ENCODE measurements at regions not wholly inside any gene's neighbourhood (a gene's known extent, or its start where the extent isn't known, plus 50 kb on each side); places are given as distances from the start of the nearest gene placed in this dataset.

DNA sequence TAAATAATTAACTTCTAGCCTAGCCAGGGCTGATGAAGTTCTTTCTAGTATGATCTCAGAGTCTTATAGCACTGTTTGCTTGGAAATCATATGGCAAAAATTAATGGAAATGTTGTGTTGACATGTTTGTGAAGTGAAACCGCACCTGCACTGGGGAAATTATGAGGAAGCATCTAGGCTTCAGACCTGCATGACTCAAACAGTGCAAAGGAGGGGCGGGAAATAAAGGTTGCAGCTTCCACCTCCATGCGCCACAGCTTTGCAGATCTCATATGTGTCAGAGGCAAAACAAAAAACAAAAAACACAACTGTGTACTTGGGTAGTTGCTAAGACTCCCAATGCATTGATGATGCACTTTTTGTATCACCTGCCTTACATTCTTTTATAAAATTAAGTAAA, 1080.6 kb downstream of the PLA2G4A start:
- Mint-ChIP-seq H3K4me3 (no peak overlapping the region), H3K27me3 (no peaks in the 10 kb centered on the region), H3K27ac (no peak overlapping the region), H3K4me1 (no peaks in the 10 kb centered on the region), H3K36me3 (ENCODE audit: low read depth) (no peaks in the 10 kb centered on the region)
- DNase-seq = no peak
- no peaks in the 10 kb centered on the region for H3K9me3 ChIP-seq (ENCODE audit: control insufficient read depth, low read length, poor library complexity, severe bottlenecking)
- no peak for ATAC-seq

DNA sequence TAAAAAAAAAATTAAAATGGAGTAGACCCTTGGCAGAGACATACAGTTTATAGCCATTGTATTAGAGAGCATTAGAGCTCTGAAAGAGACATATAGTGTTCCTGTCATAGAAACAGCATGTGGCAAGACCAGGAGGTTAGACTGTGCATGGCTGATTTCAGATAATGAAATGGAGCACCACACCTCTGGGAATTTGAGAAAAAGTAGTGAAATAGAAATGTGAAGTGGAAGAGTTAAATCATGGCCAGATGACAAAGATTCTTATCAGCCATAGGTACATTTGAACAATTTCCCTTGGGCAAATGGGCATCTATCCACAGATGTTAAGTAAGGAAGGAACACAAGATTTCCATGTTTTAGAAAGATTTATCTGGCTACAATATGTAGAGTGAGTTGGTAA, 1083.1 kb downstream of the PLA2G4A start:
- Mint-ChIP-seq H3K4me1 (no peaks in the 10 kb centered on the region), H3K36me3 (ENCODE audit: low read depth) (no peaks in the 10 kb centered on the region), H3K27ac (no peak overlapping the region), H3K4me3 (no peak overlapping the region), H3K27me3 (no peaks in the 10 kb centered on the region)
- no peaks in the 10 kb centered on the region for H3K9me3 ChIP-seq (ENCODE audit: control insufficient read depth, low read length, poor library complexity, severe bottlenecking)
- DNase-seq (no peak), ATAC-seq (no peak)

DNA sequence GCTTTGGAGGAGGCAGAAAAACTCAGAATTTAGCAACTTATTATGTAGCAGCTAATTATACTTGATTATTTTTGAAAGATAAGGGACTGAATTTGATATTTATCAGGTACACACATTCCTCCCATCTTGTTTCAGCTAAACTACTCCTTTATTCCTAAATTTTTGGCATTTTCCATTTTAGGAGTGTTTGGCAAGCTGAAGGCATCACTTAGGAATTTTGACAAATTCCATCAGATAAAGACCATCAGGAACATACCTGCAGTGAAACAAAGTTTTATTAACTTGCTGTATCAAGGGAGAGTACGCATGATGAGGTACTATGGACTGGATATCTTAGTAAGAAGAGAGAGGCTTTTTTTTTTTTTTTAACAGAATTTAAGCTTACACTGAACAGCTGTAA, 1092.2 kb downstream of the PLA2G4A start:
- DNase-seq (no peak), ATAC-seq (no peak)
- no peaks in the 10 kb centered on the region for H3K27me3 Mint-ChIP-seq
- no peaks in the 10 kb centered on the region for H3K4me1 Mint-ChIP-seq
- no peak overlapping the region for H3K27ac Mint-ChIP-seq
- H3K4me3 Mint-ChIP-seq = no peak overlapping the region
- H3K36me3 Mint-ChIP-seq (ENCODE audit: low read depth) = no peaks in the 10 kb centered on the region
- no peaks in the 10 kb centered on the region for H3K9me3 ChIP-seq (ENCODE audit: control insufficient read depth, low read length, poor library complexity, severe bottlenecking)

- DNase-seq (no peak), ATAC-seq (no peak)
- Mint-ChIP-seq H3K27me3 (no peaks in the 10 kb centered on the region), H3K36me3 (ENCODE audit: low read depth) (no peaks in the 10 kb centered on the region), H3K27ac (no peak overlapping the region), H3K4me1 (no peaks in the 10 kb centered on the region), H3K4me3 (no peak overlapping the region)
- no peaks in the 10 kb centered on the region for H3K9me3 ChIP-seq (ENCODE audit: control insufficient read depth, low read length, poor library complexity, severe bottlenecking)
These were observed 1092.7 kb downstream of the PLA2G4A start for GRCh38 chr1:187921426-187921825.

GRCh38 chr1:187922255-187922654, 1093.5 kb downstream of the PLA2G4A start:
- Mint-ChIP-seq H3K4me1 (no peaks in the 10 kb centered on the region), H3K4me3 (no peak overlapping the region), H3K27me3 (no peaks in the 10 kb centered on the region), H3K36me3 (ENCODE audit: low read depth) (no peaks in the 10 kb centered on the region), H3K27ac (no peak overlapping the region)
- no peaks in the 10 kb centered on the region for H3K9me3 ChIP-seq (ENCODE audit: control insufficient read depth, low read length, poor library complexity, severe bottlenecking)
- DNase-seq = no peak
- no peak for ATAC-seq

GRCh38 chr1:187924252-187924651, 1095.5 kb downstream of the PLA2G4A start:
- no peaks in the 10 kb centered on the region for H3K36me3 Mint-ChIP-seq (ENCODE audit: low read depth)
- ATAC-seq (no peak), DNase-seq (no peak)
- H3K4me1 Mint-ChIP-seq = no peaks in the 10 kb centered on the region
- H3K27ac Mint-ChIP-seq = no peak overlapping the region
- no peaks in the 10 kb centered on the region for H3K9me3 ChIP-seq (ENCODE audit: control insufficient read depth, low read length, poor library complexity, severe bottlenecking)
- no peaks in the 10 kb centered on the region for H3K27me3 Mint-ChIP-seq
- H3K4me3 Mint-ChIP-seq = no peak overlapping the region

DNA sequence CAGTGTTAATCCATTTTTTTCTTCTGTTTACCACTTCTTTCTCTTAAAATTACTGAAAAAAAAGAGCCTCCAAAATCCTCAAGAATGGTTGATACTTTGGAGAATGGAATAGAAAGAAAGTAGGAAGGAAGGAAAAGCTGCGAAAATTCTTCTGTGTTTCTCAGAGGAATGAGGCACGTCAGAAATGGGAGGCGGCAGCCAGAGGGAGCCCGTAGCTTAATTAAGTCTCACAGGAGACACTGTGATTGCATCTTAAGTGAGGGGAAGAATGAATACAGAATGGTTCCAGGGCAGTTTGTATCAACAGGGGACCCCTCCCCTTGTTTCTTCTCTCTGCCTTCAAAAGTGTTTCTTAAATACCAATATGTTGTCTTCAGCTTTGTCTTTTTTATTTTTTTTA, 1099.5 kb downstream of the PLA2G4A start:
- Mint-ChIP-seq H3K36me3 (ENCODE audit: low read depth) (no peaks in the 10 kb centered on the region), H3K4me1 (no peaks in the 10 kb centered on the region), H3K27ac (no peak overlapping the region), H3K4me3 (no peak overlapping the region), H3K27me3 (no peaks in the 10 kb centered on the region)
- H3K9me3 ChIP-seq (ENCODE audit: control insufficient read depth, low read length, poor library complexity, severe bottlenecking) = no peaks in the 10 kb centered on the region
- ATAC-seq (no peak), DNase-seq (no peak)

DNA sequence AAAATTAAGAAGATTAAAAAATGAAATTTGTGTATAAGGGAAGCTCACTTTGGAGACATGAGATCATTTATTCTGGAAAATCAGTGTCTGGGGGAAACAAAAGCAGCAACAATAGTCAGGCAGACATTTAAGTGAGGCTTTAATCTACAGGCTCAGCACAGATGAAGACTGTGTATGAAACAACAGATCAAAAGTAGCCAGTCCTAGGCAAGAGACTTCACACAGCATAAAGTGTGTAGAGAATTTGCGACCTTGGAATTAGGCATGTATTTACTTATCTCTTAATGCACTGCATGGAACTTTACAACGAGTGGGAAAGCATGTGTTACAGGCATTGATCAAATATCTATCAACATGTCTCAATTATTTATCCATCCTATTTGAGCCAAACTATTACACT, 1099.9 kb downstream of the PLA2G4A start:
- Mint-ChIP-seq H3K4me1 (no peaks in the 10 kb centered on the region), H3K27me3 (no peaks in the 10 kb centered on the region), H3K27ac (no peak overlapping the region), H3K4me3 (no peak overlapping the region), H3K36me3 (ENCODE audit: low read depth) (no peaks in the 10 kb centered on the region)
- ATAC-seq = no peak
- no peak for DNase-seq
- H3K9me3 ChIP-seq (ENCODE audit: control insufficient read depth, low read length, poor library complexity, severe bottlenecking) = no peaks in the 10 kb centered on the region

DNA sequence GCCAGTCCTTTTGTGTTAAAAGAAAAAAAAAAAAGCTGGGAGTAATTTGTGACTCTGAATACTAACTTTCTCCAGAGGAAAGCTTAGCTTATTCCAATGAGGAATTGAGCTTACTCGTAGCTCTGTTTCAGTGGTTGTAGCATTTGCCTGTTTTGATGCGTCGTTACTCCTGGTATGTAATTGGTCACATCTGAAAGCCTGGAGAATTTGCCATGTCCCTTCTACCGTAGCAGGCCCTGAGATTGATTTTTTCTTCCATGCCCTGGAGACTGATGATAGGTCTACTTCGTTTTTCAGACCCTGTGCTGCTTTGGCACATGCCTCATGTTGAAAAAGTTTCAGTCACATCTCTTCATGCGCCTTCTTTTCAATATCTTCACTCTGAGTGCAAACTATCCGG, 1103.0 kb downstream of the PLA2G4A start:
- ATAC-seq (no peak), DNase-seq (no peak)
- no peaks in the 10 kb centered on the region for H3K9me3 ChIP-seq (ENCODE audit: control insufficient read depth, low read length, poor library complexity, severe bottlenecking)
- Mint-ChIP-seq H3K4me1 (no peaks in the 10 kb centered on the region), H3K36me3 (ENCODE audit: low read depth) (no peaks in the 10 kb centered on the region), H3K4me3 (no peak overlapping the region), H3K27ac (no peak overlapping the region), H3K27me3 (no peaks in the 10 kb centered on the region)

- Mint-ChIP-seq H3K4me3 (no peak overlapping the region), H3K4me1 (no peaks in the 10 kb centered on the region), H3K36me3 (ENCODE audit: low read depth) (no peaks in the 10 kb centered on the region), H3K27ac (no peak overlapping the region), H3K27me3 (no peaks in the 10 kb centered on the region)
- no peak for DNase-seq
- H3K9me3 ChIP-seq (ENCODE audit: control insufficient read depth, low read length, poor library complexity, severe bottlenecking) = no peaks in the 10 kb centered on the region
- ATAC-seq = no peak
These were observed 1105.0 kb downstream of the PLA2G4A start for GRCh38 chr1:187933562-187934419.

- H3K9me3 ChIP-seq (ENCODE audit: control insufficient read depth, low read length, poor library complexity, severe bottlenecking) = no peaks in the 10 kb centered on the region
- DNase-seq = no peak
- no peaks in the 10 kb centered on the region for H3K36me3 Mint-ChIP-seq (ENCODE audit: low read depth)
- no peak for ATAC-seq
- no peaks in the 10 kb centered on the region for H3K27me3 Mint-ChIP-seq
- no peak overlapping the region for H3K27ac Mint-ChIP-seq
- no peak overlapping the region for H3K4me3 Mint-ChIP-seq
- no peaks in the 10 kb centered on the region for H3K4me1 Mint-ChIP-seq
These were observed 1107.9 kb downstream of the PLA2G4A start for GRCh38 chr1:187936667-187937066.

DNA sequence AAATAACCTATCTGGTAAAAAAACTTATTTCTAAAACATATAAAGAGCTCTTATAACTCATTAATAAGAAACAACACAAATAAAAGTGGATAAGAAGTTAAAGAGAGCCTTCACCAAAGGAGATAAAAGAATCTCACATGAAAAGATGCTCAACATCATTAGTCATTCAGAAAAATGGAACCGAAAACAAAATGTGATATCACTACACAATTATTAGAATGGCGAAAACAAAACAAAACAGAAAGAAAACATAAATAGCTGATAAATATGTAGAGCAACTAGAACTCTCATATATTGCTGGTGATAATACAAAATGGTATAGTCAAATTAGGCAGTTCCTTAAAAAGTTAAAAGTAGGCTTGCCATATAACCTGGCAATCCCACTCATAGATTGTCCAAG, 1109.3 kb downstream of the PLA2G4A start:
- Mint-ChIP-seq H3K36me3 (ENCODE audit: low read depth) (no peaks in the 10 kb centered on the region), H3K27me3 (no peaks in the 10 kb centered on the region), H3K4me1 (no peaks in the 10 kb centered on the region), H3K4me3 (no peak overlapping the region), H3K27ac (no peak overlapping the region)
- H3K9me3 ChIP-seq (ENCODE audit: control insufficient read depth, low read length, poor library complexity, severe bottlenecking) = no peaks in the 10 kb centered on the region
- DNase-seq = no peak
- ATAC-seq = no peak

DNA sequence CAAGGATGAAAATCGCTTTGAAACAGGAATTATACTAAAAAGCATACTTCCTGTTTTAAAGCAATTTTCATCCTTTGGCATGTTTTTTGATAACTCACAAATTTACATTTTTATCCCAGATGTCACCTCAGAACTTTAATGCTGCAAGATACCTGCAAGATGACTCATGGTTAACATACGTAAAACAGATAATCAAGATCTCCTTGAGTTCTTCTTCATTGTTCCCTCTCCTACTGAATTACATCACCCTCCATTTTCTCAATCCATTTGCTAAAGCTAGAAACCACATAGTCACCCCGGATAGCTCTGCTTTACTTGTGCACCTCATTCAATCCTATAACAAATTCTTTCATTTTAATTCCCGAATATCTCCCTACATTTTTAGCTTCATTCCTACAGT, 1114.2 kb downstream of the PLA2G4A start:
- H3K27ac Mint-ChIP-seq = no peak overlapping the region
- H3K4me3 Mint-ChIP-seq = no peak overlapping the region
- H3K9me3 ChIP-seq (ENCODE audit: control insufficient read depth, low read length, poor library complexity, severe bottlenecking) = no peaks in the 10 kb centered on the region
- no peaks in the 10 kb centered on the region for H3K4me1 Mint-ChIP-seq
- H3K27me3 Mint-ChIP-seq = no peaks in the 10 kb centered on the region
- DNase-seq (no peak), ATAC-seq (no peak)
- no peaks in the 10 kb centered on the region for H3K36me3 Mint-ChIP-seq (ENCODE audit: low read depth)

- no peaks in the 10 kb centered on the region for H3K4me1 Mint-ChIP-seq
- no peaks in the 10 kb centered on the region for H3K36me3 Mint-ChIP-seq (ENCODE audit: low read depth)
- DNase-seq (no peak), ATAC-seq (no peak)
- H3K27ac Mint-ChIP-seq = no peak overlapping the region
- H3K9me3 ChIP-seq (ENCODE audit: control insufficient read depth, low read length, poor library complexity, severe bottlenecking) = no peaks in the 10 kb centered on the region
- H3K27me3 Mint-ChIP-seq = no peaks in the 10 kb centered on the region
- H3K4me3 Mint-ChIP-seq = no peak overlapping the region
These were observed 1115.1 kb downstream of the PLA2G4A start for GRCh38 chr1:187943606-187944403.

All from T-helper 17 cell (primary cell).